HuH-7.5 (cell line): ENCODE measurements at regions not wholly inside any gene's neighbourhood (a gene's known extent, or its start where the extent isn't known, plus 50 kb on each side); places are given as distances from the start of the nearest gene placed in this dataset.

Experiments used
- DNase-seq: peaks from one replicate; pipeline ENCODE4 v3.0.0; 2011; ENCODE audit warnings: low spot score

GRCh38 chr2:200054681-200055468 lies 99.5 kb downstream of the MAIP1 start:
- no peak for DNase-seq

GRCh38 chr2:200056105-200056504 lies 100.7 kb downstream of the MAIP1 start:
- no peak for DNase-seq

GRCh38 chr2:200063155-200063554 lies 107.8 kb downstream of the MAIP1 start:
- no peak for DNase-seq

- no peak for DNase-seq
These were observed 109.5 kb downstream of the MAIP1 start for GRCh38 chr2:200064879-200065278.

- no peak for DNase-seq
These were observed 110.1 kb downstream of the MAIP1 start for GRCh38 chr2:200065477-200065876.

GRCh38 chr2:200066417-200066816 lies 111.0 kb downstream of the MAIP1 start:
- no peak for DNase-seq

GRCh38 chr2:200068642-200069041 lies 113.3 kb downstream of the MAIP1 start:
- DNase-seq, result no peak

GRCh38 chr2:200077210-200077650 lies 121.8 kb downstream of the MAIP1 start:
- peak; percentile 35 for DNase-seq

GRCh38 chr2:200077838-200078237 lies 122.5 kb downstream of the MAIP1 start:
- DNase-seq, result no peak

GRCh38 chr2:200079356-200079755 lies 124.0 kb downstream of the MAIP1 start:
- DNase-seq, result no peak

GRCh38 chr2:200081236-200081635 lies 125.9 kb downstream of the MAIP1 start:
- DNase-seq, result no peak

- DNase-seq, result no peak
These were observed 126.4 kb downstream of the MAIP1 start for GRCh38 chr2:200081811-200082210.

- DNase-seq, result no peak
These were observed 128.7 kb downstream of the MAIP1 start for GRCh38 chr2:200084036-200084435.

GRCh38 chr2:200086911-200087310 lies 131.5 kb downstream of the MAIP1 start:
- no peak for DNase-seq

- DNase-seq, result no peak
These were observed 132.1 kb downstream of the MAIP1 start for GRCh38 chr2:200087451-200087850.

GRCh38 chr2:200089040-200089755 lies 133.8 kb downstream of the MAIP1 start:
- DNase-seq, result no peak

GRCh38 chr2:200089756-200090109 lies 134.4 kb downstream of the MAIP1 start:
- no peak for DNase-seq

- no peak for DNase-seq
These were observed 135.3 kb downstream of the MAIP1 start for GRCh38 chr2:200090683-200091082.

GRCh38 chr2:200091126-200091525 lies 135.7 kb downstream of the MAIP1 start:
- DNase-seq, result no peak

- DNase-seq, result peak; percentile 16
These were observed 136.9 kb downstream of the MAIP1 start for GRCh38 chr2:200092235-200092634.

- no peak for DNase-seq
These were observed 140.1 kb downstream of the MAIP1 start for GRCh38 chr2:200095436-200095835.

GRCh38 chr2:200099256-200099655 lies 143.9 kb downstream of the MAIP1 start:
- DNase-seq, result no peak

GRCh38 chr2:200100027-200100426 lies 144.6 kb downstream of the MAIP1 start:
- DNase-seq, result no peak

GRCh38 chr2:200101922-200102321 lies 146.5 kb downstream of the MAIP1 start:
- DNase-seq, result no peak
